ENCODE measurements at regions not wholly inside any gene's neighbourhood (a gene's known extent, or its start where the extent isn't known, plus 50 kb on each side); places are given as distances from the start of the nearest gene placed in this dataset.

GRCh38 chr3:44090036-44090435, 151.7 kb upstream of the TOPAZ1 start:
- no peaks in the 10 kb centered on the region for H3K9me3 Mint-ChIP-seq (ENCODE audit: low read depth)
- H3K36me3 Mint-ChIP-seq (ENCODE audit: low read depth): no peaks in the 10 kb centered on the region
- no peak for TF ChIP-seq CTCF (IDR thresholded peaks at IDR 0.05)
- H3K4me1 Mint-ChIP-seq (ENCODE audit: low read depth): peaks cover 10% of the 10 kb centered on the region
- H3K27me3 Mint-ChIP-seq (ENCODE audit: low read depth): no peaks in the 10 kb centered on the region
- H3K4me3 Mint-ChIP-seq (ENCODE audit: unreplicated experiment): no peak overlapping the region
- no peak overlapping the region for H3K27ac Mint-ChIP-seq (ENCODE audit: unreplicated experiment)
- no peak for DNase-seq (ENCODE audit: low spot score)

GRCh38 chr3:44092497-44092896, 149.2 kb upstream of the TOPAZ1 start:
- H3K9me3 Mint-ChIP-seq (ENCODE audit: low read depth): no peaks in the 10 kb centered on the region
- H3K27ac Mint-ChIP-seq (ENCODE audit: unreplicated experiment): no peak overlapping the region
- H3K27me3 Mint-ChIP-seq (ENCODE audit: low read depth): no peaks in the 10 kb centered on the region
- H3K4me1 Mint-ChIP-seq (ENCODE audit: low read depth): peaks cover 10% of the 10 kb centered on the region
- no peak for DNase-seq (ENCODE audit: low spot score)
- H3K36me3 Mint-ChIP-seq (ENCODE audit: low read depth): no peaks in the 10 kb centered on the region
- TF ChIP-seq CTCF (IDR thresholded peaks at IDR 0.05): no peak
- no peak overlapping the region for H3K4me3 Mint-ChIP-seq (ENCODE audit: unreplicated experiment)

GRCh38 chr3:44093531-44093930, 148.2 kb upstream of the TOPAZ1 start:
- Mint-ChIP-seq H3K27me3 (ENCODE audit: low read depth) (no peaks in the 10 kb centered on the region), H3K9me3 (ENCODE audit: low read depth) (no peaks in the 10 kb centered on the region), H3K4me3 (ENCODE audit: unreplicated experiment) (no peak overlapping the region), H3K36me3 (ENCODE audit: low read depth) (no peaks in the 10 kb centered on the region), H3K4me1 (ENCODE audit: low read depth) (peaks cover 10% of the 10 kb centered on the region), H3K27ac (ENCODE audit: unreplicated experiment) (no peak overlapping the region)
- TF ChIP-seq CTCF (IDR thresholded peaks at IDR 0.05): no peak
- no peak for DNase-seq (ENCODE audit: low spot score)

GRCh38 chr3:44098656-44099415, 142.8 kb upstream of the TOPAZ1 start:
- no peaks in the 10 kb centered on the region for H3K36me3 Mint-ChIP-seq (ENCODE audit: low read depth)
- H3K4me1 Mint-ChIP-seq (ENCODE audit: low read depth): peaks cover 7% of the 10 kb centered on the region
- no peak for DNase-seq (ENCODE audit: low spot score)
- H3K9me3 Mint-ChIP-seq (ENCODE audit: low read depth): no peaks in the 10 kb centered on the region
- no peak overlapping the region for H3K4me3 Mint-ChIP-seq (ENCODE audit: unreplicated experiment)
- TF ChIP-seq CTCF (IDR thresholded peaks at IDR 0.05): no peak
- peaks cover 3% of the 10 kb centered on the region for H3K27me3 Mint-ChIP-seq (ENCODE audit: low read depth)
- no peak overlapping the region for H3K27ac Mint-ChIP-seq (ENCODE audit: unreplicated experiment)

- Mint-ChIP-seq H3K4me1 (ENCODE audit: low read depth) (peaks cover 15% of the 10 kb centered on the region), H3K4me3 (ENCODE audit: unreplicated experiment) (no peak overlapping the region), H3K27ac (ENCODE audit: unreplicated experiment) (no peak overlapping the region), H3K9me3 (ENCODE audit: low read depth) (no peaks in the 10 kb centered on the region), H3K27me3 (ENCODE audit: low read depth) (peaks cover 3% of the 10 kb centered on the region), H3K36me3 (ENCODE audit: low read depth) (no peaks in the 10 kb centered on the region)
- no peak for DNase-seq (ENCODE audit: low spot score)
- TF ChIP-seq CTCF (IDR thresholded peaks at IDR 0.05): no peak
Observed at GRCh38 chr3:44099566-44100297, 142.0 kb upstream of the TOPAZ1 start.

Measured in chondrocyte (in vitro differentiated cells).